ENCODE measurements at regions not wholly inside any gene's neighbourhood (a gene's known extent, or its start where the extent isn't known, plus 50 kb on each side); places are given as distances from the start of the nearest gene placed in this dataset.
"Not testable (repeated sequence)": the region's sequence is repeated elsewhere in the genome, so short reads cannot be mapped to it uniquely, and the experiment has no call there.

DNA sequence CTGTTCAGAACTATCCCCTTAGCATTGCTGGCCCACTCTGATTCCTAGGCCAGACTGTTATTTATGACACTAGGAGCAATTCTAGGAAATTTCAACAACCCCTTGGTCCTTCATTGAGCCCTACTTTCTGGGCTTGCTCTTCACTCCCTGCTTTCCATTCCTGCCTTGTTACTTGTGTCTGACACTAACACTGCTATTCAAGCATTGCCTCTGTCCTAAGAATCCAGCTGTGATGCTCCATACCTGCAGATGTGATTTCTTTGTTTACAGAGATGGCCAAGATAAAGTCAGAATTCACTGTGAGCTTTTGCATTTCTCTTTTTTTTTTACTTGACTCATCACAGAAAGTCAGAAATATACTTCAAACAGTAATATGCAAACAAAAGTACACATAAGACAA lies 377.2 kb upstream of the GOT2 start:
- no peaks in the 10 kb centered on the region for H3K4me1 ChIP-seq (ENCODE audit: control insufficient read depth, insufficient read depth, low read length)
- H3K4me3 ChIP-seq (ENCODE audit: low read length): no peak overlapping the region
- H3K36me3 ChIP-seq (ENCODE audit: control insufficient read depth, insufficient read depth, low read length): no peaks in the 10 kb centered on the region
- H3K27ac ChIP-seq (ENCODE audit: low read depth, low read length): no peak overlapping the region
- H3K9ac ChIP-seq (ENCODE audit: low read length): no peak overlapping the region
- H3K27me3 ChIP-seq (ENCODE audit: control insufficient read depth, insufficient read depth, low read length): no peaks in the 10 kb centered on the region

DNA sequence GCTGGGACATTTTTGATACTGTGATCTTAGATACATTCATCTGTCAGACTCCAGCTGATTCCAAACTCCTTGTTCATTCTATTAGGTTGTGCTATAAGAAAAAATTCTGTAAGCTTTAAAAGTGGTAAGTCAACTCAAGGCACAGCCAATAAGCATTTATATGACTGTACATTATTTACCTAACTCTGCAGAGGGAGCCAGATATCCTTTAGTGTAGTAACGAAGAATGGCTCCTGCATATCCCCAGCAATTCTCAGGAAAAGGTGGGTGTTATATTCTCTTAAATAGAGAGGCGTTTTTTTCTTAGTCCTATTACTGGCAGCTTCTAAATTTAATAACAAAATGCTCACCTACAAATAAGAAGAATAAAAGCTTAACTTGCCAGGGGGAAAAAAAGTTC lies 374.3 kb upstream of the GOT2 start:
- no peak overlapping the region for H3K9ac ChIP-seq (ENCODE audit: low read length)
- no peaks in the 10 kb centered on the region for H3K4me1 ChIP-seq (ENCODE audit: control insufficient read depth, insufficient read depth, low read length)
- H3K27me3 ChIP-seq (ENCODE audit: control insufficient read depth, insufficient read depth, low read length): no peaks in the 10 kb centered on the region
- H3K36me3 ChIP-seq (ENCODE audit: control insufficient read depth, insufficient read depth, low read length): no peaks in the 10 kb centered on the region
- no peak overlapping the region for H3K27ac ChIP-seq (ENCODE audit: low read depth, low read length)
- no peak overlapping the region for H3K4me3 ChIP-seq (ENCODE audit: low read length)

- H3K27ac ChIP-seq (ENCODE audit: low read depth, low read length); H3K4me1 ChIP-seq (ENCODE audit: control insufficient read depth, insufficient read depth, low read length); H3K9ac ChIP-seq (ENCODE audit: low read length); H3K4me3 ChIP-seq (ENCODE audit: low read length); H3K27me3 ChIP-seq (ENCODE audit: control insufficient read depth, insufficient read depth, low read length); H3K36me3 ChIP-seq (ENCODE audit: control insufficient read depth, insufficient read depth, low read length): not testable (repeated sequence)
Observed at GRCh38 chr16:59096682-59097081, 362.6 kb upstream of the GOT2 start.

GRCh38 chr16:59090541-59090940 lies 356.4 kb upstream of the GOT2 start:
- Histone ChIP-seq H3K36me3 (ENCODE audit: control insufficient read depth, insufficient read depth, low read length) (no peaks in the 10 kb centered on the region), H3K4me3 (ENCODE audit: low read length) (no peak overlapping the region), H3K27me3 (ENCODE audit: control insufficient read depth, insufficient read depth, low read length) (no peaks in the 10 kb centered on the region), H3K9ac (ENCODE audit: low read length) (no peak overlapping the region), H3K4me1 (ENCODE audit: control insufficient read depth, insufficient read depth, low read length) (no peaks in the 10 kb centered on the region), H3K27ac (ENCODE audit: low read depth, low read length) (no peak overlapping the region)

GRCh38 chr16:59088431-59088830 lies 354.3 kb upstream of the GOT2 start:
- Histone ChIP-seq H3K4me3 (ENCODE audit: low read length) (no peak overlapping the region), H3K4me1 (ENCODE audit: control insufficient read depth, insufficient read depth, low read length) (no peaks in the 10 kb centered on the region), H3K9ac (ENCODE audit: low read length) (no peak overlapping the region), H3K27me3 (ENCODE audit: control insufficient read depth, insufficient read depth, low read length) (no peaks in the 10 kb centered on the region), H3K27ac (ENCODE audit: low read depth, low read length) (no peak overlapping the region), H3K36me3 (ENCODE audit: control insufficient read depth, insufficient read depth, low read length) (no peaks in the 10 kb centered on the region)

DNA sequence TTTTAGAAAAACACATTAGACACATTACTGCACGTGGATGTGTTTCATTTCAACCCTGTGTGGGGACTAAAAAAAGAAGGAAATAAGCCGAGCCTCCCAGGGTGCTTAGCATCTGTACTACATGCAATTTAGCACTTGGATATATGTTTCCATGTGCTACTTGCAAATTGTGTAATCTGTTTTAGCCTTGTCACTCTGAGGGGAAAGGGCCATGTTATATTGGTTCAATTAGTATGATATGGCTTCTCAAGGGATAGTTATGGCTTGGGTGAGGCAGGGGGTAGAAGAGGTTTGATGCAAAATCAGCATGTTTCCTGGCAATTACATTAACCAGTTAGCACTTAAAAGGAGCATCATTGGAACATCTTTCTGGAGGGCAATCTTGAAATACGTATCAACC lies 353.5 kb upstream of the GOT2 start:
- Histone ChIP-seq H3K27ac (ENCODE audit: low read depth, low read length) (no peak overlapping the region), H3K27me3 (ENCODE audit: control insufficient read depth, insufficient read depth, low read length) (no peaks in the 10 kb centered on the region), H3K4me3 (ENCODE audit: low read length) (no peak overlapping the region), H3K36me3 (ENCODE audit: control insufficient read depth, insufficient read depth, low read length) (no peaks in the 10 kb centered on the region), H3K9ac (ENCODE audit: low read length) (no peak overlapping the region), H3K4me1 (ENCODE audit: control insufficient read depth, insufficient read depth, low read length) (no peaks in the 10 kb centered on the region)

DNA sequence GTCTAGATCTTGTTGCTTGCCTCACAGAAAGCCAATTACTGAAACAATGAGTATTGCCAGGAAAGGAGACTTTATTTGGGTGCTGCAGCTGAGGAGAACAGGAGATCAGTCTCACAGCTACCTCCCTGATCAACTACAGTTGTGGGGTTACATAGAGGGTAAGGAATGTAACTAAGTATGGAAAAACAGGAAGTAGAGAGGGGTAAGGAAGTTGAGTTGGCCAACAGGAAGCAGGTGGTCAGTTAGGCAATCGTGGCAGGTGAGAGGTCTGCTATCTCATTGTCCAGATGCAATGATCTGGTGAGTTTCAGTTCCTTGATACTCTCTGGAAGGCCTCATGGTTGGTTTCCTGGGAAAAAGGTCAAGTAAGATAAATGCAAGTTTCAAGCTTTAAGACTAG lies 333.1 kb upstream of the GOT2 start:
- Histone ChIP-seq H3K4me1 (ENCODE audit: control insufficient read depth, insufficient read depth, low read length) (no peaks in the 10 kb centered on the region), H3K27me3 (ENCODE audit: control insufficient read depth, insufficient read depth, low read length) (no peaks in the 10 kb centered on the region), H3K9ac (ENCODE audit: low read length) (no peak overlapping the region), H3K27ac (ENCODE audit: low read depth, low read length) (no peak overlapping the region), H3K4me3 (ENCODE audit: low read length) (no peak overlapping the region), H3K36me3 (ENCODE audit: control insufficient read depth, insufficient read depth, low read length) (no peaks in the 10 kb centered on the region)

DNA sequence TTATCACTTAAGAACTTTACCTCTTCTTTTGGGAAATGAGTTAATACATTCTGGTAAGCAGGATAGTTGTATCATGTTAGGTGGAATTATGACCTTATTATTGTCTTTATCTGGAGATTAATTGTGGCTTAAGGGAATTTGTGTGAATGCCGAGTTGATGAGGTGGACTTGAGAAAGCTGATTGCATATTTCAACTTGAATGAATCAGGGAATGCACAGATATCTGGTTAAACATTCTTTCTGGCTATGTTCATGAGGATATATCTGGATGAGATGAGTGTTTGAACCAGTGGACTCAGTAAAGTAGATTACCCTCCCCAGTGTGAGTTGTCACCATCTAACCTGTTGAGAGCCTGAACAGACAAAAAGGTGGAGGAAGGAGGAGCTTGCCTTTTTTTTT lies 326.1 kb upstream of the GOT2 start:
- Histone ChIP-seq H3K27me3 (ENCODE audit: control insufficient read depth, insufficient read depth, low read length) (no peaks in the 10 kb centered on the region), H3K9ac (ENCODE audit: low read length) (no peak overlapping the region), H3K36me3 (ENCODE audit: control insufficient read depth, insufficient read depth, low read length) (no peaks in the 10 kb centered on the region), H3K4me3 (ENCODE audit: low read length) (no peak overlapping the region), H3K27ac (ENCODE audit: low read depth, low read length) (no peak overlapping the region), H3K4me1 (ENCODE audit: control insufficient read depth, insufficient read depth, low read length) (no peaks in the 10 kb centered on the region)

- H3K36me3 ChIP-seq (ENCODE audit: control insufficient read depth, insufficient read depth, low read length): no peaks in the 10 kb centered on the region
- H3K27me3 ChIP-seq (ENCODE audit: control insufficient read depth, insufficient read depth, low read length): no peaks in the 10 kb centered on the region
- H3K9ac ChIP-seq (ENCODE audit: low read length): no peak overlapping the region
Observed at GRCh38 chr16:59058250-59058649, 324.1 kb upstream of the GOT2 start.

GRCh38 chr16:59053911-59054310 lies 319.8 kb upstream of the GOT2 start:
- Histone ChIP-seq H3K4me3 (ENCODE audit: low read length) (no peak overlapping the region), H3K27me3 (ENCODE audit: control insufficient read depth, insufficient read depth, low read length) (no peaks in the 10 kb centered on the region), H3K27ac (ENCODE audit: low read depth, low read length) (no peak overlapping the region), H3K36me3 (ENCODE audit: control insufficient read depth, insufficient read depth, low read length) (no peaks in the 10 kb centered on the region), H3K9ac (ENCODE audit: low read length) (no peak overlapping the region), H3K4me1 (ENCODE audit: control insufficient read depth, insufficient read depth, low read length) (no peaks in the 10 kb centered on the region)

More at GRCh38 chr16:59058250-59058649, 324.1 kb upstream of the GOT2 start:
- H3K27ac ChIP-seq (ENCODE audit: low read depth, low read length): no peak overlapping the region
- no peaks in the 10 kb centered on the region for H3K4me1 ChIP-seq (ENCODE audit: control insufficient read depth, insufficient read depth, low read length)
- no peak overlapping the region for H3K4me3 ChIP-seq (ENCODE audit: low read length)

GRCh38 chr16:59052231-59052630 lies 318.1 kb upstream of the GOT2 start:
- no peaks in the 10 kb centered on the region for H3K36me3 ChIP-seq (ENCODE audit: control insufficient read depth, insufficient read depth, low read length)
- no peak overlapping the region for H3K9ac ChIP-seq (ENCODE audit: low read length)
- H3K27ac ChIP-seq (ENCODE audit: low read depth, low read length): no peak overlapping the region
- no peak overlapping the region for H3K4me3 ChIP-seq (ENCODE audit: low read length)
- H3K27me3 ChIP-seq (ENCODE audit: control insufficient read depth, insufficient read depth, low read length): no peaks in the 10 kb centered on the region
- H3K4me1 ChIP-seq (ENCODE audit: control insufficient read depth, insufficient read depth, low read length): no peaks in the 10 kb centered on the region

GRCh38 chr16:59048876-59049275 lies 314.8 kb upstream of the GOT2 start:
- Histone ChIP-seq H3K9ac (ENCODE audit: low read length) (no peak overlapping the region), H3K4me3 (ENCODE audit: low read length) (no peak overlapping the region), H3K36me3 (ENCODE audit: control insufficient read depth, insufficient read depth, low read length) (no peaks in the 10 kb centered on the region), H3K27me3 (ENCODE audit: control insufficient read depth, insufficient read depth, low read length) (no peaks in the 10 kb centered on the region), H3K4me1 (ENCODE audit: control insufficient read depth, insufficient read depth, low read length) (no peaks in the 10 kb centered on the region), H3K27ac (ENCODE audit: low read depth, low read length) (no peak overlapping the region)

DNA sequence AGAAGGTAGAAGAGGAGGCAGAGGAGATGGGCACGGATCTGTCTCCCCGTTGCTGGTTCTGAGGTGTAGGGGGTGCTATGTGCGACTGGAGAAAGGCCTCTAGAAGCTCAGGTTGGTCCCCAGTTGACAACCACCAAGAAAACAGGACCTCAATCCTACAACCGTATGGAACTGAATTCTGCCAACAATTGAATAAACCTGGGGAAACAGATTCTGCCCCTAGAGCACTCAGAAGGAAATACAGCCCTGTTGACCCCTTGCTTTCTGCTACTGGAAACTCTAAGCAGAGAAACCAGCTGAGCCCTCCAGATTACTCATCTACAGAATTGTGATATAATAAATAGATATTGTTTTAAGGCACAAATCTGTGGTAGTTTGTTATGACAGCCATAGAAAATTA lies 313.0 kb upstream of the GOT2 start:
- Histone ChIP-seq H3K9ac (ENCODE audit: low read length) (no peak overlapping the region), H3K27me3 (ENCODE audit: control insufficient read depth, insufficient read depth, low read length) (no peaks in the 10 kb centered on the region), H3K4me1 (ENCODE audit: control insufficient read depth, insufficient read depth, low read length) (no peaks in the 10 kb centered on the region), H3K27ac (ENCODE audit: low read depth, low read length) (no peak overlapping the region), H3K36me3 (ENCODE audit: control insufficient read depth, insufficient read depth, low read length) (no peaks in the 10 kb centered on the region), H3K4me3 (ENCODE audit: low read length) (no peak overlapping the region)

DNA sequence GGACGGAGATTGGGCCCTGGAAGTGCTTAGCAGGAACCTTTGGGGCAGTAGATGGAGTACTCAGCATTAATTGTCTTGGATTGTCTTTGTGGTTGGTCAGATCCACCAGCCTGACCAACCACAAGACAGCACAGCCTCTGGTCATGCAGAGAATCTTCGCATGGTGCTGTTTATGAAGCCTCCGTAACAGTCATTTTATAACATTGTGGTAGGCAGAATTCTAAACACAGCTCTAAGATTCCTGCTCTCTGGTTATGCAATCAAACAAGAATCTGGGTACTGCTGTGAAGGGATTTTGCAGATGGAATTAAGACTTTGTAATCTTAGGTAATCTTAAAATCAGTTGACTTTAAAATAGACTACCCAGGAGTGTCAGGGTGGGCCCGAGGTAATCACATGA lies 312.2 kb upstream of the GOT2 start:
- Histone ChIP-seq H3K27me3 (ENCODE audit: control insufficient read depth, insufficient read depth, low read length) (no peaks in the 10 kb centered on the region), H3K4me3 (ENCODE audit: low read length) (no peak overlapping the region), H3K36me3 (ENCODE audit: control insufficient read depth, insufficient read depth, low read length) (no peaks in the 10 kb centered on the region), H3K27ac (ENCODE audit: low read depth, low read length) (no peak overlapping the region), H3K4me1 (ENCODE audit: control insufficient read depth, insufficient read depth, low read length) (no peaks in the 10 kb centered on the region), H3K9ac (ENCODE audit: low read length) (no peak overlapping the region)

Measured in rectal smooth muscle tissue (tissue), 1 donor.